ENCODE measurements at regions not wholly inside any gene's neighbourhood (a gene's known extent, or its start where the extent isn't known, plus 50 kb on each side); places are given as distances from the start of the nearest gene placed in this dataset.
"Not testable (repeated sequence)": the region's sequence is repeated elsewhere in the genome, so short reads cannot be mapped to it uniquely, and the experiment has no call there.

DNA sequence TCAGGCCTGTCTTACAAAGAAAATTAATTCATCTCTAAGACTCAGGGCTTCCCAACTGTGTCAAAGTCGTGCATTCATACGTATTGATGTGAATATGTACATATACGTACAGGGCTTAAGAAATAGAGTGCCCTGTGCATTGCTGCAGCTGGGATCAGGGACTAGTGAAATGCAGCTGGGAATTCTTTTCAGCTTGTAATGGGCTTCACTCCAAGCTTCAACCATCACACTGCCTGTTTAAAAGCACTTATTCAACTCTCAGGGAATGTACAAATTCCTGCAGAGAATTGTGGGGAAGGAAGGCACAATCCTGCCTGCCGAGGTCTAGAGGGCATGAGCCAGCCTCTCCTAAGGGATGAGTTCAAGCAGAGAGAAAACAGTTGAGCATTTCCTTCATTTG lies 59.6 kb upstream of the MAN2A1 start:
- TF ChIP-seq CTCF (IDR thresholded peaks at IDR 0.05; ENCODE audit: insufficient read depth, missing control alignments), result no peak
- DNase-seq (ENCODE audit: insufficient read length, low spot score) (no peak), FAIRE-seq (no peak)

- FAIRE-seq, result no peak
- DNase-seq (ENCODE audit: insufficient read length, low spot score), result no peak
- no peak for TF ChIP-seq CTCF (IDR thresholded peaks at IDR 0.05; ENCODE audit: insufficient read depth, missing control alignments)
Measured at GRCh38 chr5:109628591-109628990, 61.1 kb upstream of the MAN2A1 start.

- DNase-seq (ENCODE audit: insufficient read length, low spot score); FAIRE-seq: not testable (repeated sequence)
Measured at GRCh38 chr5:109621266-109621665, 68.5 kb upstream of the MAN2A1 start.

DNA sequence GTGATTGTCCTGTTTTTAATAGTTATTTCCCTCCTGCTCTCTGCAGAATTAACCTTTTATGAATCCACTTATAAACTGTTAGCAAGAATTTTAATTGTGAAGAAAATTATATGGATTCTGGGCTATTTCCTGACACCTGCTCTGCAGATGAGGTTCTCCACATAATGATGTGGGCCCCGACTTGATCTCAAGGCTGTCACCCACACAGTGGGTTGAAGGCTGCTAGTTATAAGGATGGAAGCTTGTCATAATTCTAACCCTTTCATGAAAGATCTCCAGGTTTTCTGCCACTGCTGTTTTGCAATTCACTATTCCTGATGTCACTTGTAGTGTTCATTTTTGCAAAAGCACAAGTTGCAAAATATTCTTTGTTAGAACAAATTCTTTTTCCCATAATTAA lies 69.1 kb upstream of the MAN2A1 start:
- DNase-seq (ENCODE audit: insufficient read length, low spot score), result no peak
- no peak for FAIRE-seq
- TF ChIP-seq CTCF (IDR thresholded peaks at IDR 0.05; ENCODE audit: insufficient read depth, missing control alignments), result no peak

DNA sequence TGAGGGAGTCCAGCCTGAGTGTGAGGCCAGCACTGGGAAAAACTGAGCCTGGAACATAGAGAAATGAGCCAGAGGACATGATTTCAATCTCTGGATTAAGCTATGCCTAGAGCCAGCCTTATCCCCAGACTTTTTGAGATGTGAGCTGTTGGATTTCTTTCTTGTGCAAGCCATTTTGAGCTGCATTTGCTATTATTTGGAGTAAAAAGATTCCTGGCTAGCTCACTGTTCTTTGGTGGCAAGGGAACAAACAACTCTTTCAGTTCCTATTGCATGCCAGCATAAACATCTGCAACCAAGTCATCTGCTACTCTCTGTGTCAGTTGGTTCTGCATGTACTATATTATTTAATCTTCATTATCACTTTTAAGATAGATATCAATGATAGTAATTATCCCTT lies 70.1 kb upstream of the MAN2A1 start:
- no peak for DNase-seq (ENCODE audit: insufficient read length, low spot score)
- TF ChIP-seq CTCF (IDR thresholded peaks at IDR 0.05; ENCODE audit: insufficient read depth, missing control alignments), result no peak
- FAIRE-seq, result no peak

GRCh38 chr5:109619021-109619460 lies 70.7 kb upstream of the MAN2A1 start:
- TF ChIP-seq CTCF (IDR thresholded peaks at IDR 0.05; ENCODE audit: insufficient read depth, missing control alignments), result no peak
- DNase-seq (ENCODE audit: insufficient read length, low spot score) (no peak), FAIRE-seq (no peak)

DNA sequence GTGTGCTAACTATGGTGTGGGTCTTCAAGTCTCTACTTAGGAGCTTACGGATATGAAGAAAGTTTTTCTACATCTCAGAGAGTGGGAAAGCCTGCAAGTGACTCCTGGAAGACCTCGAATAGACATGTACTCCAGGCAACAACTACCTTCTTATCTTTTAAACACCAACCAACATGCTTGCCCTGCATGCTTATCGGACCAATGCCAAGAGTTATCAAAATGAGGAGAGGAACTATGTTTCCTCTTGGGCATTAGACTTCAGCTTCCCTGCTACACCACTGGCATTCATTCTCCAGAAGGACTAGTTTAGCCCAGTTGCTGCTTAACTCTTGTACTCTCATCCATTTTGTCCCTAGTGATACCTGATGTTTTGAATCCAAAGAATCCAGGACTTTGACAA lies 74.7 kb upstream of the MAN2A1 start:
- no peak for TF ChIP-seq CTCF (IDR thresholded peaks at IDR 0.05; ENCODE audit: insufficient read depth, missing control alignments)
- FAIRE-seq (no peak), DNase-seq (ENCODE audit: insufficient read length, low spot score) (no peak)

GRCh38 chr5:109614301-109614700 lies 75.4 kb upstream of the MAN2A1 start:
- DNase-seq (ENCODE audit: insufficient read length, low spot score) (no peak), FAIRE-seq (no peak)
- TF ChIP-seq CTCF (IDR thresholded peaks at IDR 0.05; ENCODE audit: insufficient read depth, missing control alignments), result no peak

Data from D721Med (cell line).